ENCODE measurements at regions not wholly inside any gene's neighbourhood (a gene's known extent, or its start where the extent isn't known, plus 50 kb on each side); places are given as distances from the start of the nearest gene placed in this dataset.

- DNase-seq (ENCODE audit: low read depth, low spot score), result no peak
- no peak for ATAC-seq
- Histone ChIP-seq H3K27me3 (ENCODE audit: control insufficient read depth, insufficient read depth, low read length) (no peaks in the 10 kb centered on the region), H3K4me1 (ENCODE audit: control insufficient read depth, insufficient read depth, low read length) (no peaks in the 10 kb centered on the region), H3K36me3 (ENCODE audit: control insufficient read depth, insufficient read depth, low read length) (no peaks in the 10 kb centered on the region), H3K9me3 (ENCODE audit: control insufficient read depth, insufficient read depth, low read depth, low read length) (peaks cover 11% of the 10 kb centered on the region; the same call in 1 of the 2 replicates), H3K27ac (ENCODE audit: low read length) (no peak overlapping the region), H3K4me3 (ENCODE audit: low read depth in 2 of 2, low read length in 2 of 2) (no peak overlapping the region)
- no peak for TF ChIP-seq POLR2AphosphoS5 (IDR thresholded peaks at IDR 0.05; ENCODE audit: low read depth, low read length)
- TF ChIP-seq REST (IDR thresholded peaks at IDR 0.05; ENCODE audit: insufficient read depth in 1 of 2, low read depth in 2 of 2, low read length in 1 of 2), result no peak
- TF ChIP-seq TCF7L2 (IDR thresholded peaks at IDR 0.05; ENCODE audit: low read depth, low read length), result no peak
- TF ChIP-seq SIN3A (IDR thresholded peaks at IDR 0.05; ENCODE audit: borderline replicate concordance, insufficient read depth, low read depth, low read length), result no peak
- TF ChIP-seq, protein P1, sequence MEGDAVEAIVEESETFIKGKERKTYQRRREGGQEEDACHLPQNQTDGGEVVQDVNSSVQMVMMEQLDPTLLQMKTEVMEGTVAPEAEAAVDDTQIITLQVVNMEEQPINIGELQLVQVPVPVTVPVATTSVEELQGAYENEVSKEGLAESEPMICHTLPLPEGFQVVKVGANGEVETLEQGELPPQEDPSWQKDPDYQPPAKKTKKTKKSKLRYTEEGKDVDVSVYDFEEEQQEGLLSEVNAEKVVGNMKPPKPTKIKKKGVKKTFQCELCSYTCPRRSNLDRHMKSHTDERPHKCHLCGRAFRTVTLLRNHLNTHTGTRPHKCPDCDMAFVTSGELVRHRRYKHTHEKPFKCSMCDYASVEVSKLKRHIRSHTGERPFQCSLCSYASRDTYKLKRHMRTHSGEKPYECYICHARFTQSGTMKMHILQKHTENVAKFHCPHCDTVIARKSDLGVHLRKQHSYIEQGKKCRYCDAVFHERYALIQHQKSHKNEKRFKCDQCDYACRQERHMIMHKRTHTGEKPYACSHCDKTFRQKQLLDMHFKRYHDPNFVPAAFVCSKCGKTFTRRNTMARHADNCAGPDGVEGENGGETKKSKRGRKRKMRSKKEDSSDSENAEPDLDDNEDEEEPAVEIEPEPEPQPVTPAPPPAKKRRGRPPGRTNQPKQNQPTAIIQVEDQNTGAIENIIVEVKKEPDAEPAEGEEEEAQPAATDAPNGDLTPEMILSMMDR (IDR thresholded peaks at IDR 0.05), result no peak
- in situ Hi-C loops (cut with HindIII; ENCODE audit: low pct_unique_long_range_greater_than_20kb, low sequenced_read_pairs), result no loop called here
- CTCF ChIA-PET, result no interaction called here
- POLR2A ChIA-PET, result no interaction called here
- BruUV-seq (replicated peaks), result no TSS peak
- intact Hi-C loops (cut with micrococcal nuclease; ENCODE audit: unreplicated experiment), result no loop called here
Measured at GRCh38 chr2:238745997-238746396, 101.9 kb upstream of the TWIST2 start.

DNA sequence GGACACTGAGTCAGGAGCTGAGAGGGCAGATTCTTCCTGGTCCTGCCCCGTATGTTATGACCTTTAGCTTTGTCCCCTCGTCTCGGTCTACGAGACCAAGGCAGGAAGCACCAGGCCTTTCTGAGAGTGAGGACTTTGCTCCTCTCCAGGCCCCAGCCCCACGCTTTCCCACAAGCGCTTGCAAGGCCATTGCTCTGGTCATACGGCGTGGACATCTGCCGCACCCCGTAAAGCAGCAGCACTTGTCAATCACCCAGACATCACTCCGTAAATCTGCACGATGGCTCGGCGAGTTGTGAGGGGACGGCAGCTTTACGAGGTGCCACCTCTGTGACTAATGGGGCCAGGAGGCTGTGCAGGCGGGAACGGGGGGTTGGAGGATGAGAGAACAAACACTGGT, 100.8 kb upstream of the TWIST2 start:
- intact Hi-C loops (cut with micrococcal nuclease; ENCODE audit: unreplicated experiment), result no loop called here
- in situ Hi-C loops (cut with HindIII; ENCODE audit: low pct_unique_long_range_greater_than_20kb, low sequenced_read_pairs), result no loop called here
- ATAC-seq (no peak), DNase-seq (ENCODE audit: low read depth, low spot score) (no peak)
- no peak overlapping the region for H3K27ac ChIP-seq (ENCODE audit: low read length)
- peaks cover 16% of the 10 kb centered on the region; the same call in 1 of the 2 replicates for H3K9me3 ChIP-seq (ENCODE audit: control insufficient read depth, insufficient read depth, low read depth, low read length)
- no TSS peak for BruUV-seq (replicated peaks)
- no peaks in the 10 kb centered on the region for H3K4me1 ChIP-seq (ENCODE audit: control insufficient read depth, insufficient read depth, low read length)
- no peaks in the 10 kb centered on the region for H3K27me3 ChIP-seq (ENCODE audit: control insufficient read depth, insufficient read depth, low read length)
- no peaks in the 10 kb centered on the region for H3K36me3 ChIP-seq (ENCODE audit: control insufficient read depth, insufficient read depth, low read length)
- ChIA-PET CTCF (no interaction called here), POLR2A (no interaction called here)
- TF ChIP-seq, protein P1 (IDR thresholded peaks at IDR 0.05), result no peak
- TF ChIP-seq SIN3A (IDR thresholded peaks at IDR 0.05; ENCODE audit: borderline replicate concordance, insufficient read depth, low read depth, low read length) (no peak), TCF7L2 (IDR thresholded peaks at IDR 0.05; ENCODE audit: low read depth, low read length) (no peak), REST (IDR thresholded peaks at IDR 0.05; ENCODE audit: insufficient read depth in 1 of 2, low read depth in 2 of 2, low read length in 1 of 2) (no peak), POLR2AphosphoS5 (IDR thresholded peaks at IDR 0.05; ENCODE audit: low read depth, low read length) (no peak)
- no peak overlapping the region for H3K4me3 ChIP-seq (ENCODE audit: low read depth in 2 of 2, low read length in 2 of 2)
